ENCODE measurements at regions not wholly inside any gene's neighbourhood (a gene's known extent, or its start where the extent isn't known, plus 50 kb on each side); places are given as distances from the start of the nearest gene placed in this dataset.
"Not testable (repeated sequence)": the region's sequence is repeated elsewhere in the genome, so short reads cannot be mapped to it uniquely, and the experiment has no call there.

- no peak for DNase-seq (ENCODE audit: extremely low read depth in 1 of 2, low read depth in 1 of 2)
Observed at GRCh38 chr5:60546207-60546606, 153.8 kb downstream of the DEPDC1B start.

GRCh38 chr5:60545551-60545950 lies 154.4 kb downstream of the DEPDC1B start:
- no peak for DNase-seq (ENCODE audit: extremely low read depth in 1 of 2, low read depth in 1 of 2)

GRCh38 chr5:60544142-60544541 lies 155.8 kb downstream of the DEPDC1B start:
- DNase-seq (ENCODE audit: extremely low read depth in 1 of 2, low read depth in 1 of 2): no peak

- no peak for DNase-seq (ENCODE audit: extremely low read depth in 1 of 2, low read depth in 1 of 2)
Observed at GRCh38 chr5:60541980-60542379, 158.0 kb downstream of the DEPDC1B start.

GRCh38 chr5:60540856-60541805 lies 158.8 kb downstream of the DEPDC1B start:
- DNase-seq (ENCODE audit: extremely low read depth in 1 of 2, low read depth in 1 of 2): no peak

- no peak for DNase-seq (ENCODE audit: extremely low read depth in 1 of 2, low read depth in 1 of 2)
Observed at GRCh38 chr5:60538955-60539866, 160.8 kb downstream of the DEPDC1B start.

- no peak for DNase-seq (ENCODE audit: extremely low read depth in 1 of 2, low read depth in 1 of 2)
Observed at GRCh38 chr5:60538426-60538825, 161.5 kb downstream of the DEPDC1B start.

- no peak for DNase-seq (ENCODE audit: extremely low read depth in 1 of 2, low read depth in 1 of 2)
Observed at GRCh38 chr5:60535951-60536350, 164.0 kb downstream of the DEPDC1B start.

GRCh38 chr5:60535198-60535597 lies 164.8 kb downstream of the DEPDC1B start:
- DNase-seq (ENCODE audit: extremely low read depth in 1 of 2, low read depth in 1 of 2): no peak

GRCh38 chr5:60533789-60534188 lies 166.2 kb downstream of the DEPDC1B start:
- no peak for DNase-seq (ENCODE audit: extremely low read depth in 1 of 2, low read depth in 1 of 2)

GRCh38 chr5:60532796-60533195 lies 167.2 kb downstream of the DEPDC1B start:
- not testable (repeated sequence) for DNase-seq (ENCODE audit: extremely low read depth in 1 of 2, low read depth in 1 of 2)

GRCh38 chr5:60530144-60530848 lies 169.7 kb downstream of the DEPDC1B start:
- DNase-seq (ENCODE audit: extremely low read depth in 1 of 2, low read depth in 1 of 2): not testable (repeated sequence)

- DNase-seq (ENCODE audit: extremely low read depth in 1 of 2, low read depth in 1 of 2): no peak
Observed at GRCh38 chr5:60529001-60529400, 171.0 kb downstream of the DEPDC1B start.

- no peak for DNase-seq (ENCODE audit: extremely low read depth in 1 of 2, low read depth in 1 of 2)
Observed at GRCh38 chr5:60527072-60527471, 172.9 kb downstream of the DEPDC1B start.

GRCh38 chr5:60526336-60526875 lies 173.6 kb downstream of the DEPDC1B start:
- no peak for DNase-seq (ENCODE audit: extremely low read depth in 1 of 2, low read depth in 1 of 2)

- DNase-seq (ENCODE audit: extremely low read depth in 1 of 2, low read depth in 1 of 2): no peak
Observed at GRCh38 chr5:60522292-60522905, 177.6 kb downstream of the DEPDC1B start.

GRCh38 chr5:60521376-60522291 lies 178.3 kb downstream of the DEPDC1B start:
- no peak for DNase-seq (ENCODE audit: extremely low read depth in 1 of 2, low read depth in 1 of 2)

- no peak for DNase-seq (ENCODE audit: extremely low read depth in 1 of 2, low read depth in 1 of 2)
Observed at GRCh38 chr5:60520451-60521227, 179.3 kb downstream of the DEPDC1B start.

Data from stimulated activated CD8-positive, alpha-beta memory T cell treated with anti-CD3 and anti-CD28 coated beads, Interleukin-7, amount 100 ng/mL, for 48 hours (primary cell).